ENCODE measurements at regions not wholly inside any gene's neighbourhood (a gene's known extent, or its start where the extent isn't known, plus 50 kb on each side); places are given as distances from the start of the nearest gene placed in this dataset.
A peak's percentile ranks its signal among the peaks of the same experiment; 100 is the strongest.
"Not testable (repeated sequence)": the region's sequence is repeated elsewhere in the genome, so short reads cannot be mapped to it uniquely, and the experiment has no call there.

- peak; percentile 1 for DNase-seq (ENCODE audit: low read depth)
These were observed 163.0 kb downstream of the BRMS1L start for GRCh38 chr14:35988972-35989690.

- no peak for DNase-seq (ENCODE audit: low read depth)
These were observed 162.4 kb downstream of the BRMS1L start for GRCh38 chr14:35988550-35988949.

- no peak for DNase-seq (ENCODE audit: low read depth)
These were observed 161.6 kb downstream of the BRMS1L start for GRCh38 chr14:35987731-35988130.

- DNase-seq (ENCODE audit: low read depth), result peak; percentile 13
These were observed 160.1 kb downstream of the BRMS1L start for GRCh38 chr14:35986219-35986573.

- DNase-seq (ENCODE audit: low read depth), result peak; percentile 5
These were observed 159.5 kb downstream of the BRMS1L start for GRCh38 chr14:35985474-35986218.

- DNase-seq (ENCODE audit: low read depth), result no peak
These were observed 153.4 kb downstream of the BRMS1L start for GRCh38 chr14:35979531-35979930.

GRCh38 chr14:35978561-35978960 lies 152.4 kb downstream of the BRMS1L start:
- DNase-seq (ENCODE audit: low read depth), result no peak

- DNase-seq (ENCODE audit: low read depth), result no peak
These were observed 149.7 kb downstream of the BRMS1L start for GRCh38 chr14:35975814-35976213.

- DNase-seq (ENCODE audit: low read depth), result no peak
These were observed 147.6 kb downstream of the BRMS1L start for GRCh38 chr14:35973770-35974169.

- DNase-seq (ENCODE audit: low read depth), result no peak
These were observed 146.0 kb downstream of the BRMS1L start for GRCh38 chr14:35971965-35972630.

GRCh38 chr14:35969310-35969709 lies 143.2 kb downstream of the BRMS1L start:
- DNase-seq (ENCODE audit: low read depth), result no peak

- no peak for DNase-seq (ENCODE audit: low read depth)
These were observed 139.3 kb downstream of the BRMS1L start for GRCh38 chr14:35965400-35965799.

GRCh38 chr14:35964697-35965286 lies 138.7 kb downstream of the BRMS1L start:
- DNase-seq (ENCODE audit: low read depth), result no peak

- DNase-seq (ENCODE audit: low read depth), result no peak
These were observed 137.1 kb downstream of the BRMS1L start for GRCh38 chr14:35963209-35963608.

- DNase-seq (ENCODE audit: low read depth), result no peak
These were observed 135.6 kb downstream of the BRMS1L start for GRCh38 chr14:35961697-35962274.

- DNase-seq (ENCODE audit: low read depth), result no peak
These were observed 133.7 kb downstream of the BRMS1L start for GRCh38 chr14:35959835-35960234.

- DNase-seq (ENCODE audit: low read depth), result no peak
These were observed 132.4 kb downstream of the BRMS1L start for GRCh38 chr14:35958499-35958898.

GRCh38 chr14:35956376-35957085 lies 130.4 kb downstream of the BRMS1L start:
- no peak for DNase-seq (ENCODE audit: low read depth)

- DNase-seq (ENCODE audit: low read depth), result no peak
These were observed 126.4 kb downstream of the BRMS1L start for GRCh38 chr14:35952584-35952983.

- DNase-seq (ENCODE audit: low read depth), result no peak
These were observed 123.9 kb downstream of the BRMS1L start for GRCh38 chr14:35949920-35950513.

GRCh38 chr14:35947983-35948382 lies 121.8 kb downstream of the BRMS1L start:
- not testable (repeated sequence) for DNase-seq (ENCODE audit: low read depth)
